IMR-90 (cell line): ENCODE measurements at regions not wholly inside any gene's neighbourhood (a gene's known extent, or its start where the extent isn't known, plus 50 kb on each side); places are given as distances from the start of the nearest gene placed in this dataset.

ENCODE experiments used
- ATAC-seq: fragments of 200-7000 bp; cut with Tn5 transposase; 2 replicates; pipeline ENCODE4 v1.9.1; 2020; ENCODE audit warnings: low read depth, mild to moderate bottlenecking, moderate library complexity
- BruUV-seq: library from RNA; stranded (reverse); fragments of 400-500 nt; replicated peaks from 2 replicates; lab custom pipeline; 2021; lab: Mats Ljungman, UMichigan
- CTCF ChIA-PET: fragments of 300-600 bp; formaldehyde crosslinking; extraction: SDS; loops from one replicate; lab custom pipeline; 2021; ENCODE audit warnings: antibody characterized with exemption; lab: Yijun Ruan, JAX
- POLR2A ChIA-PET: fragments of 300-600 bp; sonication (Branson Sonifier 250); formaldehyde crosslinking; loops from one replicate; lab custom pipeline; 2022; ENCODE audit warnings: antibody characterized with exemption; ENCODE audit not compliant: unreplicated experiment; lab: Charles Lee
- DNase-seq: peaks from one replicate; pipeline ENCODE4 v3.0.0; 2013
- H2AFZ ChIP-seq: replicated peaks from 2 replicates; pipeline ENCODE3; 2013; ENCODE audit warnings: low read length, mild to moderate bottlenecking; ENCODE audit not compliant: poor library complexity
- H2AK5ac ChIP-seq: 2 replicates; pipeline ENCODE4 v1.6.1; 2013; ENCODE audit warnings: low read depth, low read length, inconsistent platforms
- H2AK9ac ChIP-seq: replicated peaks from 2 replicates; pipeline ENCODE3; 2013; ENCODE audit warnings: mild to moderate bottlenecking, low read depth, low read length, moderate library complexity; ENCODE audit not compliant: poor library complexity
- H2BK120ac ChIP-seq: 2 replicates; pipeline ENCODE4 v1.6.1; 2013; ENCODE audit warnings: low read depth, low read length, inconsistent platforms
- H2BK15ac ChIP-seq: 3 replicates; pipeline ENCODE4 v1.6.1; 2013; ENCODE audit warnings: low read depth, low read length, inconsistent platforms
- H2BK20ac ChIP-seq: 2 replicates; pipeline ENCODE4 v1.6.1; 2013; ENCODE audit warnings: low read depth, mild to moderate bottlenecking, inconsistent platforms, low read length, moderate library complexity
- H2BK5ac ChIP-seq: 2 replicates; pipeline ENCODE4 v1.6.1; 2013; ENCODE audit warnings: mild to moderate bottlenecking, low read depth, low read length, inconsistent platforms; ENCODE audit not compliant: poor library complexity, severe bottlenecking
- H3K14ac ChIP-seq: replicated peaks from 2 replicates; pipeline ENCODE4 v1.6.1; 2013; ENCODE audit warnings: low read depth, low read length, inconsistent platforms
- H3K18ac ChIP-seq: 2 replicates; pipeline ENCODE4 v1.6.1; 2013; ENCODE audit warnings: low read depth, low read length, control low read depth
- H3K23ac ChIP-seq: 2 replicates; pipeline ENCODE4 v1.6.1; 2013; ENCODE audit warnings: low read depth, low read length, inconsistent platforms
- H3K27ac ChIP-seq: 2 replicates; pipeline ENCODE4 v1.5.1; 2013; ENCODE audit warnings: mild to moderate bottlenecking, control low read depth, low read length; ENCODE audit not compliant: insufficient read depth
- H3K27me3 ChIP-seq: 2 replicates; pipeline ENCODE4 v1.6.1; 2013; ENCODE audit warnings: low read length; ENCODE audit not compliant: control insufficient read depth, insufficient read depth
- H3K36me3 ChIP-seq: 2 replicates; pipeline ENCODE4 v1.6.1; 2013; ENCODE audit warnings: low read length, mixed read lengths; ENCODE audit not compliant: control insufficient read depth, insufficient read depth
- H3K4ac ChIP-seq: 2 replicates; pipeline ENCODE4 v1.6.1; 2013; ENCODE audit warnings: low read depth, low read length, inconsistent platforms
- H3K4me1 ChIP-seq: 2 replicates; pipeline ENCODE4 v1.6.1; 2013; ENCODE audit warnings: low read length, mixed read lengths; ENCODE audit not compliant: control insufficient read depth, insufficient read depth
- H3K4me2 ChIP-seq: 2 replicates; pipeline ENCODE4 v1.6.1; 2013; ENCODE audit warnings: low read depth, mild to moderate bottlenecking, control low read depth, low read length, moderate library complexity
- H3K4me3 ChIP-seq: 2 replicates; pipeline ENCODE4 v1.5.1; 2013; ENCODE audit warnings: low read depth, mild to moderate bottlenecking, control low read depth, low read length, moderate library complexity; ENCODE audit not compliant: insufficient read depth
- H3K56ac ChIP-seq: 2 replicates; pipeline ENCODE4 v1.6.1; 2013; ENCODE audit warnings: low read length, inconsistent platforms; ENCODE audit not compliant: insufficient read depth; ENCODE audit errors: extremely low read depth
- H3K79me1 ChIP-seq, 2 experiments: 2 replicates each; pipeline ENCODE4 v1.6.1; 2013; ENCODE audit warnings: low read length in 2 of 2, inconsistent platforms in 1 of 2, low read depth in 1 of 2
- H3K9ac ChIP-seq: 2 replicates; pipeline ENCODE4 v1.6.1; 2013; ENCODE audit warnings: low read depth, low read length, control low read depth
- H3K9me1 ChIP-seq: 2 replicates; pipeline ENCODE4 v1.6.1; 2013; ENCODE audit warnings: low read length, inconsistent platforms; ENCODE audit not compliant: insufficient read depth
- H3K9me3 ChIP-seq: 2 replicates; pipeline ENCODE4 v1.6.1; 2013; ENCODE audit warnings: low read length; ENCODE audit not compliant: control insufficient read depth, insufficient read depth
- H4K20me1 ChIP-seq: 2 replicates; pipeline ENCODE4 v1.6.1; 2013; ENCODE audit warnings: low read length, inconsistent platforms; ENCODE audit not compliant: insufficient read depth
- H4K5ac ChIP-seq: 2 replicates; pipeline ENCODE4 v1.6.1; 2013; ENCODE audit warnings: mild to moderate bottlenecking, low read depth, low read length, control low read depth
- H4K8ac ChIP-seq, 2 experiments: 2 replicates each; pipeline ENCODE4 v1.6.1; 2013; ENCODE audit warnings: low read depth in 2 of 2, low read length in 2 of 2, control low read depth in 1 of 2, inconsistent platforms in 1 of 2
- H4K91ac ChIP-seq: 2 replicates; pipeline ENCODE4 v1.6.1; 2013; ENCODE audit warnings: low read depth, low read length, inconsistent platforms; ENCODE audit not compliant: insufficient read depth
- MAZ ChIP-seq: IDR thresholded peaks from 2 replicates; pipeline ENCODE4 v1.6.1; 2012; ENCODE audit warnings: low read depth, mild to moderate bottlenecking, low read length, improper control_type of control experiment, moderate library complexity, borderline replicate concordance
- WGBS, 2 experiments: methylation state at CpG; one replicate each; pipeline versions ENCODE4 v1.1.5 to v1.1.7; 2013; ENCODE audit warnings: missing lambda C conversion rate in 2 of 2; ENCODE audit not compliant: insufficient read length in 1 of 2; ENCODE audit errors: extremely low coverage in 2 of 2; 5-methylcytosine and 5-hydroxymethylcytosine counted together
- dilution Hi-C: fragments of 300-500 bp; cut with HindIII; formaldehyde crosslinking; loops from one replicate; pipeline ENCODE4 v1.14.3; 2018; ENCODE audit warnings: low sequenced_read_pairs; ENCODE audit not compliant: unreplicated experiment
- in situ Hi-C: fragments of 300-500 bp; cut with MboI; formaldehyde crosslinking; loops from 3 replicates; pipeline ENCODE4 v1.14.3; 2019; ENCODE audit warnings: low sequenced_read_pairs, inconsistent platforms, mixed read lengths
- intact Hi-C: fragments of 100-400 bp; cut with micrococcal nuclease; formaldehyde crosslinking; loops from 2 replicates; pipeline ENCODE4 v1.10.0; 2022

GRCh38 chr6:102928109-102928508 lies 1534.6 kb downstream of the GRIK2 start:
- ATAC-seq (no peak), DNase-seq (no peak)
- Histone ChIP-seq H2BK120ac (no peak overlapping the region), H3K4ac (no peak overlapping the region), H4K8ac (no peak overlapping the region), H3K9me1 (no peaks in the 10 kb centered on the region), H2BK15ac (no peak overlapping the region), H3K23ac (no peak overlapping the region), H3K4me3 (no peak overlapping the region), H3K56ac (no peak overlapping the region), H2AK5ac (no peak overlapping the region), H3K4me2 (no peak overlapping the region), H3K27me3 (no peaks in the 10 kb centered on the region), H2AK9ac (no peak overlapping the region), H3K79me1 (no peaks in the 10 kb centered on the region), H2AFZ (no peak overlapping the region), H2BK20ac (no peak overlapping the region), H3K9ac (no peak overlapping the region), H4K91ac (no peak overlapping the region), H3K4me1 (no peaks in the 10 kb centered on the region), H3K14ac (no peak overlapping the region), H3K18ac (no peak overlapping the region), H3K36me3 (no peaks in the 10 kb centered on the region), H3K27ac (no peak overlapping the region), H3K9me3 (peaks cover 5% of the 10 kb centered on the region; the same call in 1 of the 2 replicates), H4K5ac (no peak overlapping the region), H2BK5ac (no peak overlapping the region), H4K20me1 (no peaks in the 10 kb centered on the region)
- ChIA-PET CTCF (no interaction called here), POLR2A (no interaction called here)
- intact Hi-C loops = no loop called here
- BruUV-seq = no TSS peak
- WGBS, 2 experiments = no CpG with 5 or more reads among the region's 3 CpGs
- in situ Hi-C loops = no loop called here
- dilution Hi-C loops = no loop called here
- TF ChIP-seq MAZ = no peak
